GM19351 (cell line): ENCODE measurements at regions not wholly inside any gene's neighbourhood (a gene's known extent, or its start where the extent isn't known, plus 50 kb on each side); places are given as distances from the start of the nearest gene placed in this dataset.
"Not testable (repeated sequence)": the region's sequence is repeated elsewhere in the genome, so short reads cannot be mapped to it uniquely, and the experiment has no call there.

Source experiments
- ATAC-seq: cut with Tn5 transposase; IDR thresholded peaks from one replicate; pipeline ENCODE4 v1.9.1; 2021; ENCODE audit warnings: mild to moderate bottlenecking, moderate library complexity; ENCODE audit not compliant: unreplicated experiment

DNA sequence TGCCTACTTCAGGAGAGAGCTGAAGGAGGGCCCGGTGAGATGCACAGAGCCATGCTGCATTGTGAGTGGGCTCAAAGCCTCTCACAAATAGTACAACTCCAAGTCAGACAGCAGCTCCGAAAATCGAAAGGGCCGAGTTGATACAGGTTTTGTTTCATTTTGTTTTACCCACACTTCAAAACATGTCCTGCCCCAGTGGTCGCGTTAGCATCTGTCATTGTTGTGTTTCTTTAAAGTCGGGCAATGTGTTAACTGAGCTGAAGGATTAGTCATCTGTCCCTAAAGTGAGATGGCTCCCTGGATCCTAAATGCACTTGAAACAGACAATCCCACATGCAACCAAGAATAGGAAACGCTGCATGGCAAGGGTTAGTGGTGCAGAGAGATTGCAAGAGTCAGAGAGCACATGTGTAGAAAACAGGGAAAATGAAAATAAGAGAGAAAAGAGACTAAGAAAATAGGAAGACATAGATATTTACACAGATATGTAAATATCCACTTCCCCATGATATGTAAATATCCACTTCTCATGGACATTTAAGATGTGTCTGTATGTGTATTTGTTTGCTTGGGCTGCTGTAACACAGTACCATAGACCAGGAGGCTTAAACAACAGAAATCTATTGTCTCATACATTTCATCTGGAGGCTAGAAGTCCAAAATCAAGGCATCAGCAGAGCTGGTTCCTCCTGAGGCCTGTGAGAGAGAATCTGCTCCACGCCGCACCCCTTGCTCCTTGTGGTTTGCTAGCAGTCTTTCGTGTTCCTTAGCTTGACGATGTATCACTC is 131.4 kb upstream of the RAB4A start:
- peak; percentile 55 for ATAC-seq

DNA sequence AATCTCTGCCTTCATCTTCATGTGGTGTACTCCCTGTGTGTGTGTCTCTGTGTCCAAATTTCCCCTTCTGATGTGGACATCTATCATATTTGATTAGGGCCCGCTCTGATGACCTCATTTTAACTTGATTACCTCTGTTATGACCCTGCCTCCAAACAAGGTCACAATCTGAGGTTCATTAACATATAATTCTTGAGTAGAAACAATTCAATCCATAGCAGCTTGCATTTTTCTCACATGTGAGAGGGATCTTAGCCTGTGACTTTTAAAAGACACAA is 130.9 kb upstream of the RAB4A start:
- no peak for ATAC-seq

DNA sequence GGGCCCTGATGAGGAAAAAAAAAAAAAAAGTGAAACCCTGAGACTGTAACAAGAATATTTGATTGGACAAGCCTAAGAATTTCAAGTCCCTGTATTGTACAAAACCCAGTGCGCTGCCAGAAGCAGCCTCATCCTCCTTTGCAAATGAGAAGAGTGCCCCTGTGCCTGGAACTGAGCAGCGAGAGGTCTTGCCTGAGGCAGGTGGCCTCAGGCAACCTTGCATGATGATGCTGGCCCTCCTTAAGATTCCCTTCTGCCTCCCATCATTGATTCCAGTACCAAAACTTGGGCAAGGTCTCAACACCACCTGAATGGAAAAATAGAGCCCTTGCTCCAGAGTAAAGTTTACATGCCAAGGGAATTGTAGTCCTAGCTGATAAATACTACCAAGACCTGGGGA is 129.6 kb upstream of the RAB4A start:
- no peak for ATAC-seq

DNA sequence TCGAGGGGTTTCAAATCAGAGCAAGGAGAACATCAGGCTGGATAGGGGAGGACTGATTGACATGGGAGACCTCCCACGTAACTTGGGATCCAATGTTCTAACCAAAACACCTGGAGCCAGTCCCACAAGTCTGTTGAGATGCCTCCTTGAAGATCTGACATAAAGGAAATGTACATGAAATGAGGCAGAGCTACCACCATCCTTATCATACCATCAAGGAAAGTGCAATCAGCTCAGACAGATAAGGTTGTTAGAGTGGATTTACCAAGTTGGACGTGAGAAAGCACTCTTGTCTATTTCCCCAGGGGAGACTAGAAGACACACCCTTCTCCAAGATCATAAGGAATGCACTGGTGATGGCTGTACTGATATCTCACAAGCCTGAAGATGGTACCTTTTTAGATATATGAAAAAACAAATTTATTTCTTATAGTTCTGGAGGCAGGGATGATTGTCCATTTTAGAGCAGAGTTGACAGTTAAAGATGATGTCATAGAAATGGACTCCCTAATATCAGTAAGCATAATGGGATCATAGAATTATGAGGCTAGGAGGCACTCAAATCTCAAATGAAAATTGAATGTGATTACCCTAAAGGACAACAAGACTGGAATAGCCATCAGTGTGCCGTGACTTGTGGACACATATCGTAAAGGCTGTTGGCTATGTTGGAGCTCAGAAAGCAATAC is 129.1 kb upstream of the RAB4A start:
- ATAC-seq: no peak

DNA sequence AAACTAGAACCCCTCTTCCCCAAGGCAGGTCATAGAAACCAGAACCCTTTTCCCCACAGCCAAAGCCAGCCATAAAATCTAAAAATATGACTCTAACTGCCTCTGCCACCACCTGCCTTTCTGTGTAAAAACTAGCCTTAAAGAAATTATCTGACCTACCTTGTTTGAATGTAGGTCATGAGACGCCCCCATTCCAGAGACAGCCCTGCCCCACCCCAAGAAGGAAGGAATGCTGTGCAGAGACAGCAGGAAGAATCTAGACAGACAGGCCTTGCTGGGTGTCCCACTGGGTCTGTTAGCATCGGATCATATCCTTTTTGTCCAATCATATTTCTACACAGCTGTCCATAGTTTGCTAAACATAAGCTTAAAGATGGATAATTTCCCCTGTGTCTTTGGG is 128.4 kb upstream of the RAB4A start:
- ATAC-seq: no peak

DNA sequence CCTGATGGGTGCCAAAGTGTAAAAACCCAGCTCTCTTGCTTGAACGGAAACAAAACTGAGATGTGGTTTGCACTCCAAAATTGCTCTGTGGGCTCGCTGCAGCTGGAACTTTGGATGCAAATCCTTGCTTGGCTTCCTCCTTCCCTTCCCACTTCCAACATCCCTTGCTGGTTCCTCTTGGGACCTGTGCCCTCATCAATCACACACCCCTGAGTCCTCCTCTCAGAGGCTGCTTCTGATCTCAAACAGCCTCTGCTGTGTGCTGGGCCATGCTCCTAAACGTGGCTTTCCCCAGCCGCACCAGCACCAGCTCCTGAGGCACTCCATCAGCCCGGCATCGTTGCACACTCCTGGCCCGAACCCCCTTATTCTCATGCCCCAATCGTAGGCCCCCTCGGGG is 124.3 kb upstream of the RAB4A start:
- ATAC-seq: no peak

GRCh38 chr1:229147072-229147471 is 123.8 kb upstream of the RAB4A start:
- no peak for ATAC-seq

DNA sequence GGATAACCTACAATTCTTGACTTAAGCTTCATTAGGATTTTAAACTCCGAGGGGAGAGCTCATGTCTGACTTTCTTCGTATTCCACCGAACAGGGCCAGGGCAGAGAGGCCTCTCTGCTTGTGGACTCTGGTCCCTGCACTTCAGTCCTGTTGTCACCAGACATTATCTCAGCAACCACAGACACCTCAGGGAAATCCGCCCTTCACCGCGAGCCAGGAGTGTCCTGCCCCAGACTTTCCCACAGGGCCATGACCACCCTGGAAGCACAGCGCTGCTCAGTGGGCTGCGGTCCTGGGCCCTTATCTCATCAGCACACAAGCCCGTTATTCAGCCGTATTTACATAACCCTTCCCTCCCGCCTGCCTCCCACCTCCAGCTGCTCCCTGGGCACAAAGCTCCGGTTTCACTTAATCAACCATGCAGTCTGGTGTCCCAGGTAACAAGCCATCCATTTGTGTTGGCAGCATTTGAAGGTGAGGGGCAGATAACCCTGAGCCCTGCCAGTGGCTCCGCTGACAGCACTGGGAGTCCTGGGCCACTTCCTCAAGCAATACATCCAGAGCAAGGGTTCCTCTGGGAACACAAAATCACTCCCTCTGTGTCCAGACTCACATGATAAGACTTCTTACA is 122.8 kb upstream of the RAB4A start:
- ATAC-seq: no peak

GRCh38 chr1:229148743-229149142 is 122.2 kb upstream of the RAB4A start:
- no peak for ATAC-seq

- ATAC-seq: no peak
Observed at GRCh38 chr1:229149435-229149834, 121.5 kb upstream of the RAB4A start.

- ATAC-seq: no peak
Observed at GRCh38 chr1:229150518-229150917, 120.4 kb upstream of the RAB4A start.

- not testable (repeated sequence) for ATAC-seq
Observed at GRCh38 chr1:229151412-229151811, 119.5 kb upstream of the RAB4A start.

DNA sequence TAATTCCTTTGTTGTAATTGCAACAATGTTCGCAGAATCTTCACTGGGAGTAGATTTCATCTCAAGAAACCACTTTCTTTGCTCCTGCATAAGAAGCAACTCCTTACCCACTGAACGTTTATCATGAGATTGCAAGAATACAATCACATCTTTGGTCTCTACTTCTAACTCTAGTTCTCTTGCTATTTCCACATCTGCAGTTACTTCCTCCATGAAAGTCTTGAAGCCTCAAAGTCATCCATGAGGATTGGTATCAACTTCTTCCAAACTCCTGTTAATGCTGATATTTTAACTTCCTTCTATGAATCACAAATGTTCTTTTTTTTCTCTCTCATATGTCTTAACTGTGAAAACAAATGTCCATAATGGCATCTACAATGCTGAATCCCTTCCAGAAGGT is 118.6 kb upstream of the RAB4A start:
- no peak for ATAC-seq

DNA sequence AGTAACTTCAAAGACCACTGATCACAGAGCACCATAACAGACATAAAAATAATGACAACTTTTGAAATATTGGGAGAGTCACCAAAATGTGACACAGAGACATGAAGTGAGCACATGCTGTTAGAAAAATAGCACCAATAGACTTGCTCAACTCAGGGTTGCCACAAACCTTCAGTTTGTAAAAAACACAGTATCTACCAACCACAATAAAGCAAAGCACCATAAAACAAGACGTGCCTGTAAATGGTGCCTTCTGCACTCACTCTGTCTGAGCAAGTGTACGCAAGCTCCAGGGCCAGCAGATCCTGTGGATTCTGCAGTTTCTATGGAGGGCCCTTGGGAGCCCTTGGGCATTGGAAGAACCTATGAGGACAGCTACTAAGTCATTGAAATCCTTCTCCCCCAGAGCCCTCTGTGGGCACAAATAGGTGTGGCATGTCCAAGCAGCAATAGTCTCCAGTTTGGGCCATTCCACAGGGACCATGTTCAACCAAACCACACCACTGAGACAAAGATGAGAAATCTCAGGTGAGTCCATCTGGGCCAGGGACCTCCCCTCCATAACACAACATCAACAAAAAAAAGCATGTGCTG is 116.9 kb upstream of the RAB4A start:
- ATAC-seq: no peak

- ATAC-seq: no peak
Observed at GRCh38 chr1:229154811-229155210, 116.1 kb upstream of the RAB4A start.

DNA sequence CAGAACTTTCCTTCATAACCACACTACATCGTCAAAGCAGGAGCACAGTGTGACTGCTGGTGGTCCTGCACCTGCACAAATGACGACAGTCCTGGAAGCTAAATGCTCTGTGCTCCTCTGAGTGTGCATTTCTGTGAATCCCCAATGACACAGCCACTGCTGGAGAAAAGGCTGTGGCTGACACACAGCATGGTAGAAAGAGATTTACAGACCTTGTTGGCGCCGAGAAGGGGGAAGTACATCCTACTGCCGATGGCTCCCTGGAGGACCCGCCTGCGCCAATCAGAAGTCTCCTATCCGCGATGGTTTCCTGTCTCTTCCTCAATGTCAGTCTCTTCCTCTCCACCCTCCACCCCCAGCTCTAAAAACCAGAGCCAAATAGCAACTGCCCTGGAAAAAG is 115.4 kb upstream of the RAB4A start:
- ATAC-seq: no peak

DNA sequence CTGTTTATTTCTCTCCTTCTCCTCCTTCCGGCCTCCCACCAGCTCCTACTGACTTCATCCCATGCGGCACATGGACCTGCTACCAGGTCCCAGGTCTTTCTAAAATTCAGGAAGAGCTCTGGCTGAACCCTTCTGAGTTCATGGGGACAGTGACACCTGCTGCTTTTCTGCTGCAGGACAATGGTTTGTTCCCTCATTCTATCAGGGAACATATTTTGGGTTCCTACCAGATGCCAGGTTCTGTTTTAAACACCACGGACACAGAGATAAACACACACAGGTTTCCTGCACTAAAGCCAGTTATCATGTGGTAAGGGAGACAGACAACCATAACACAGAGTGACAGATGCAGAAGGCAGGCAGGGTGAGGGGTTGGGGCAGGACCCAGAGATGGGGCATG is 114.0 kb upstream of the RAB4A start:
- ATAC-seq: no peak

GRCh38 chr1:229157480-229157879 is 113.4 kb upstream of the RAB4A start:
- no peak for ATAC-seq

GRCh38 chr1:229158341-229158921 is 112.5 kb upstream of the RAB4A start:
- ATAC-seq: no peak

DNA sequence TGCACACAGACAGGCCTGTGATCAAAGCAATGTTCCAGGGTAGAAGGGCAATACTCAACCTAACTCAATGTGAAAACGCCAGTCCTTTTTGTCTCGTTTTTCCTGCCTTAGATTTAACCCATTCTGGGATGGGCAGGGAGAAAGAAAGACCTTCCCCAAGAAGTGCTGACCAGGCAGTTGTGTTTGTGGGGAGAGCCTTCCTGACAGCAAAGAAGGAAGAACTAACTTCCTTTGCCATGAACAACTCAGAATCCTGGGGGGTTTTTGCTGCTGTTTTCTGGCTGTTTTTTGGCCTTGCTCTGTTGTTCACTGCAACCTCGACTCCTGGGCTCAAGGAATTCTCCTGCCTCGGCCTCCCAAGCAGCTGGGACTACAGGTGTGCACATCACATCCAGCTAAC is 112.0 kb upstream of the RAB4A start:
- ATAC-seq: no peak

DNA sequence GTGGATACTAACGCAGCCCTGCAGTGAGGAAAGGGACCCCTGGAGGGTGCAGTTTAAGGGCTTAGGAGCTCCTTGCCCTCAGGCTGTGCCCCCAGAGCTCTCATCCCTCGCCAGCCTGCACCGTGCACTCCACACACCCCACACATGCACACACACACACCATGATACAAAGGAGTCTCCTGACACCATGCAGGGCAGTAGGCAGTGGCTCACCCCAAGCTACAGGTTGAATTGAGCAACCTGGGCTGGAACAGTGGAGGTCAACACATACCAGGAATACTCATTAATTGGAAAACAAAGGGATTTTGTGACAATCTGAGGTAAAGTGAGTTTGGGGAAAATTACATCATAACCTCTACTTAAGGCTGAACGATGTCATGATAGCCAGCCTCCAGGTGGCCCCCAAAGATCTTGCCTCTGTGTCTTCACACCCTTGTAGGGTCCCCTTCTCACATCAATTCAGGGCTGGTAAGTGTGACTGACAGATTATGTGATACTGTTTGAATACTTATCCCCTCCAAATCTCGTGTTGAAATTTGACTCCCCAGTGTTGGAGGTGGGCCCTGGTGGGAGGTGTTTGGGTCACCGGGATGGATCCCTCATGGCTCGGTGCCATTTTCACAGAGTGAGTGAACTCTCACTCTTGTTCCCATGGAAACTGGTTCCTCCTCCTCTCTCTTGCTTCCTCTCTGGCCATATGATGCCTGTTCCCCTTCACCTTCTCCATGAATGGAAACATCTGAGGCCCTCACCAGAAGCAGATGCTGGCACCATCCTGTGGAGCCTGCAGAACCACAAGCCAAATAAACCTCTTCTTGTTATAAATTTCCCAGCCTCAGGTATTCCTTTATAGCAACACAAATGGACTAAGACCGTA is 111.0 kb upstream of the RAB4A start:
- ATAC-seq: no peak
